ELR (cell line): ENCODE measurements at regions not wholly inside any gene's neighbourhood (a gene's known extent, or its start where the extent isn't known, plus 50 kb on each side); places are given as distances from the start of the nearest gene placed in this dataset.
"Not testable (repeated sequence)": the region's sequence is repeated elsewhere in the genome, so short reads cannot be mapped to it uniquely, and the experiment has no call there.

Source experiments
- DNase-seq: peaks from one replicate; pipeline ENCODE4 v3.0.0-alpha.2; 2015; ENCODE audit warnings: low read depth

- DNase-seq: no peak
Measured at GRCh38 chr12:131521326-131521725, 189.6 kb upstream of the SFSWAP start.

GRCh38 chr12:131525795-131526508 lies 184.9 kb upstream of the SFSWAP start:
- no peak for DNase-seq

GRCh38 chr12:131527092-131527491 lies 183.8 kb upstream of the SFSWAP start:
- no peak for DNase-seq

GRCh38 chr12:131527736-131528135 lies 183.2 kb upstream of the SFSWAP start:
- DNase-seq: no peak

GRCh38 chr12:131528144-131528543 lies 182.7 kb upstream of the SFSWAP start:
- no peak for DNase-seq

GRCh38 chr12:131528667-131529066 lies 182.2 kb upstream of the SFSWAP start:
- no peak for DNase-seq

GRCh38 chr12:131529196-131530040 lies 181.5 kb upstream of the SFSWAP start:
- no peak for DNase-seq

GRCh38 chr12:131530041-131530332 lies 180.9 kb upstream of the SFSWAP start:
- no peak for DNase-seq

GRCh38 chr12:131530422-131530821 lies 180.5 kb upstream of the SFSWAP start:
- no peak for DNase-seq

- DNase-seq: no peak
Measured at GRCh38 chr12:131533139-131533538, 177.8 kb upstream of the SFSWAP start.

- DNase-seq: no peak
Measured at GRCh38 chr12:131535779-131536178, 175.1 kb upstream of the SFSWAP start.

- no peak for DNase-seq
Measured at GRCh38 chr12:131536337-131536736, 174.6 kb upstream of the SFSWAP start.

- no peak for DNase-seq
Measured at GRCh38 chr12:131536766-131537165, 174.1 kb upstream of the SFSWAP start.

GRCh38 chr12:131537267-131537958 lies 173.5 kb upstream of the SFSWAP start:
- no peak for DNase-seq

- no peak for DNase-seq
Measured at GRCh38 chr12:131539381-131539780, 171.5 kb upstream of the SFSWAP start.

- DNase-seq: no peak
Measured at GRCh38 chr12:131540138-131540623, 170.7 kb upstream of the SFSWAP start.

- DNase-seq: not testable (repeated sequence)
Measured at GRCh38 chr12:131541512-131541911, 169.4 kb upstream of the SFSWAP start.

- no peak for DNase-seq
Measured at GRCh38 chr12:131542351-131542750, 168.5 kb upstream of the SFSWAP start.

GRCh38 chr12:131543040-131543439 lies 167.8 kb upstream of the SFSWAP start:
- no peak for DNase-seq

GRCh38 chr12:131547555-131547954 lies 163.3 kb upstream of the SFSWAP start:
- DNase-seq: no peak

- no peak for DNase-seq
Measured at GRCh38 chr12:131550121-131550520, 160.8 kb upstream of the SFSWAP start.

GRCh38 chr12:131551675-131552491 lies 159.0 kb upstream of the SFSWAP start:
- DNase-seq: no peak
